ENCODE measurements at regions not wholly inside any gene's neighbourhood (a gene's known extent, or its start where the extent isn't known, plus 50 kb on each side); places are given as distances from the start of the nearest gene placed in this dataset.
"Not testable (repeated sequence)": the region's sequence is repeated elsewhere in the genome, so short reads cannot be mapped to it uniquely, and the experiment has no call there.

DNA sequence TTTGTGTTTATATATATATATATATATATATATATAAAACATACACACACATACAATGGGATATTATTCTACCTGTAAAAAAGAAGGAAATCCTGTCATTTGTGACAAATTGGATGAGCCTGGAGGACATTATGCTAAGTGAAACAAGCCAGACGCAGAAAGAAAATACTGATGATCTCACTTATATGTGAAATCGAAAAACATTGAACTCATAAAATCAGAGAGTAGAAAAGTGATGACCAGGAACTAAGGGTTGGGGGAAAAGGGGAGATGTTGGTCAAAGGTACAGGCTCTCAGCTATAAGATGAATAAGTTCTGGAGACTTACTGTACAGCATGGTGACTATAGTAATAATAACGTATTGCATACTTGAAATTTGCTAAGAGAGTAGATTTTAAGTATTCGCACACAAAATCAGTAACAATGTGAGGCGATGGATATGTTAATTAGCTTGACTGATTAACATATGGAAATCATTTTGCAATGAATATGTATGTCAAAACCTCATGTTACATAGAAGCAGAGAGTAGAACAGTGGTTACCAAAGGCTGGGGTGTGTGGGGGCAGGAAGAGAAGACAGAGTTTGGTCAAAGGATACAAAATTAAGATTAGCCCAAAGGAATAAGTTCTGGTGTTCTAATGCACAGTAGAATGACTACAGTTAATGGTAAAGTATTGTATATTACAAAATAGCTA, 92.3 kb upstream of the PHACTR1 start:
- Histone ChIP-seq H3K4me1 (peaks cover 0 to 3% (median 0%) of the 10 kb centered on the region in 3 donors), H3K27ac (no peak overlapping the region), H3K27me3 (no peaks in the 10 kb centered on the region), H3K9me3 (no peaks in the 10 kb centered on the region), H3K36me3 (no peaks in the 10 kb centered on the region), H3K4me3 (no peak overlapping the region)
- intact Hi-C loops (cut with DNase I): no loop called here
- WGBS, 2 donors: 73 to 80% methylated on average over 5 of the region's 5 CpGs
- no peak for DNase-seq
- TF ChIP-seq POLR2A (IDR thresholded peaks at IDR 0.05): no peak
- no peak for TF ChIP-seq CTCF (IDR thresholded peaks at IDR 0.05)

DNA sequence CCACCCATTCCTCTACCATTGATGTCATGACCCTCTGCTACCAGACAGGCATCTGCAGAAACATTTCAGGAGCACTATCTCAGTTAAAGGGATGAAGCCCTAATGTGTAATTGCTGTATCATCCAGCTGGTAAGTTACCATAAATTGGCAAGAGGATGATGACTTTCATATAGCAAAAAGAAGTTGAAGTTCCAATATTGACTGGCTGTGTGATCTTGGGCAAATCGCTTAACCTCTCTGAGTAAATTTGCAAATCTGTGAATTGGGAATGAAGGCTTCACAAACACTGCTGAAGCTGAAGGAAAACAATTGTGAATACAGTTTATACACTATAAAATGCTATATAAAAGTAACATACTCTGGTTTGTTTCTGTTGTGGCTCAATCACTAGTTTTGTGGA, 89.5 kb upstream of the PHACTR1 start:
- Histone ChIP-seq H3K4me1 (peaks cover 0 to 3% (median 0%) of the 10 kb centered on the region in 3 donors), H3K27ac (no peak overlapping the region), H3K27me3 (no peaks in the 10 kb centered on the region), H3K4me3 (no peak overlapping the region), H3K9me3 (no peaks in the 10 kb centered on the region), H3K36me3 (no peaks in the 10 kb centered on the region)
- WGBS, 2 donors: 95 to 100% methylated on average over 1 of the region's 1 CpG
- intact Hi-C loops (cut with DNase I): no loop called here
- TF ChIP-seq POLR2A (IDR thresholded peaks at IDR 0.05): no peak
- TF ChIP-seq CTCF (IDR thresholded peaks at IDR 0.05): no peak
- DNase-seq: no peak

GRCh38 chr6:12628327-12628726, 88.2 kb upstream of the PHACTR1 start:
- no peak for DNase-seq
- H3K9me3 ChIP-seq: no peaks in the 10 kb centered on the region
- H3K4me1 ChIP-seq: no peaks in the 10 kb centered on the region
- no peak overlapping the region for H3K4me3 ChIP-seq
- H3K27me3 ChIP-seq: no peaks in the 10 kb centered on the region
- no peaks in the 10 kb centered on the region for H3K36me3 ChIP-seq
- TF ChIP-seq CTCF (IDR thresholded peaks at IDR 0.05): no peak
- TF ChIP-seq POLR2A (IDR thresholded peaks at IDR 0.05): no peak
- 86 to 88% methylated on average over 2 of the region's 2 CpGs for WGBS, 2 donors
- no peak overlapping the region for H3K27ac ChIP-seq
- intact Hi-C loops (cut with DNase I): no loop called here

DNA sequence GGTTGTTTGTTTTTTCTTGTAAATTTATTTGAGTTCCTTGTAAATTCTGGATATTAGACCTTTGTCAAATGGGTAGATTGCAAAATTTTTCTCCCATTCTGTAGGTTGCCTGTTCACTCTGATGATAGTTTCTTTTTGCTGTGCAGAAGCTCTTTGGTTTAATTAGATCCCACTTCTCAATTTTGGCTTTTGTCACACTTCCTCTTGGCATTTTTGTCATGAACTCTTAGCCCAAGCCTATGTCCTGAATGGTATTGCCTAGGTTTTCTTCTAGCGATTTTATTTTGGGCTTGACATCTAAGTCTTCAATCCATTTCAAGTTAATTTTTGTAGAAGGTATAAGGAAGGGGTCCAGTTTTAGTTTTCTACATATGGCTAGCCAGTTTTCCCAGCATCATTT, 82.8 kb upstream of the PHACTR1 start:
- H3K4me3 ChIP-seq, DNase-seq, H3K27ac ChIP-seq, H3K27me3 ChIP-seq, H3K4me1 ChIP-seq, H3K9me3 ChIP-seq, H3K36me3 ChIP-seq: not testable (repeated sequence)
- intact Hi-C loops (cut with DNase I): loop anchor here (10.0 kb wide), 1 partner anchor 261 kb away; no protein-coding TSS in a partner anchor
- WGBS, 2 donors: 78 to 90% methylated on average over 1 of the region's 1 CpG

DNA sequence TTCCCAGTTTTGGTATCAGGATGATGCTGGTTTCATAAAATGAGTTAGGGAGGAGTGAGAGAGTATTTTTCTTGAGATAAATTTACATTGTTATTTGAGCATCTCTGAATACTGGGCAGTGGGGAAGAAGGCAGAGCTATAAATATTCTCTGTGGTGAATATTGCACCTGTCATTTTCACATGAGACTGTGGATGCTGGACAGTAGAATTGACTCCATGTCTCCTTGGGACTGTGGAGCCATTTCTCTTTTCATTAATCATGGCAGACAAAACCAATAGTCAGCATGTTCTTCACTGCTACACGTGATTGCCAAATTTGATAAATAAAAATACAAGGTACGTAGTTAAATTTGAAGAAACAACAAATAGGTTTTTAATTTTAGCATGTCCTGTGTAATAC, 81.2 kb upstream of the PHACTR1 start:
- Histone ChIP-seq H3K4me3 (no peak overlapping the region), H3K36me3 (no peaks in the 10 kb centered on the region), H3K27me3 (peaks cover 0 to 3% (median 0%) of the 10 kb centered on the region in 4 donors), H3K27ac (no peak overlapping the region), H3K9me3 (no peaks in the 10 kb centered on the region), H3K4me1 (peaks cover 0 to 2% (median 0%) of the 10 kb centered on the region in 3 donors)
- intact Hi-C loops (cut with DNase I): loop anchor here (10.0 kb wide), 1 partner anchor 259 kb away; no protein-coding TSS in a partner anchor
- 76 to 80% methylated on average over 2 of the region's 2 CpGs for WGBS, 2 donors
- no peak for DNase-seq
- TF ChIP-seq CTCF (IDR thresholded peaks at IDR 0.05): no peak
- TF ChIP-seq POLR2A (IDR thresholded peaks at IDR 0.05): no peak

Measured in esophagus squamous epithelium (tissue), 5 donors.